GM13977 (cell line): ENCODE measurements at regions not wholly inside any gene's neighbourhood (a gene's known extent, or its start where the extent isn't known, plus 50 kb on each side); places are given as distances from the start of the nearest gene placed in this dataset.

Experiments used
- DNase-seq: peaks from one replicate; pipeline ENCODE4 v3.0.0; 2012; ENCODE audit warnings: low spot score
- in situ Hi-C: fragments of 300-500 bp; cut with MboI; formaldehyde crosslinking; loops from one replicate; pipeline ENCODE4 v1.12.0; 2022; ENCODE audit warnings: low sequenced_read_pairs, low pct_unique_long_range_greater_than_20kb, mixed read lengths, inconsistent platforms; ENCODE audit not compliant: unreplicated experiment
- TF ChIP-seq, protein P1 (sequence below): IDR thresholded peaks from 2 replicates; pipeline ENCODE4 v1.5.1; 2012; ENCODE audit warnings: mild to moderate bottlenecking, control low read depth; ENCODE audit not compliant: insufficient read depth; ENCODE audit errors: extremely low read depth, missing control alignments

- no peak for DNase-seq
Measured at GRCh38 chr15:46786590-46787285, 930.6 kb upstream of the SEMA6D start.

GRCh38 chr15:46795685-46796084 is 921.6 kb upstream of the SEMA6D start:
- DNase-seq, result no peak
- TF ChIP-seq, protein P1, sequence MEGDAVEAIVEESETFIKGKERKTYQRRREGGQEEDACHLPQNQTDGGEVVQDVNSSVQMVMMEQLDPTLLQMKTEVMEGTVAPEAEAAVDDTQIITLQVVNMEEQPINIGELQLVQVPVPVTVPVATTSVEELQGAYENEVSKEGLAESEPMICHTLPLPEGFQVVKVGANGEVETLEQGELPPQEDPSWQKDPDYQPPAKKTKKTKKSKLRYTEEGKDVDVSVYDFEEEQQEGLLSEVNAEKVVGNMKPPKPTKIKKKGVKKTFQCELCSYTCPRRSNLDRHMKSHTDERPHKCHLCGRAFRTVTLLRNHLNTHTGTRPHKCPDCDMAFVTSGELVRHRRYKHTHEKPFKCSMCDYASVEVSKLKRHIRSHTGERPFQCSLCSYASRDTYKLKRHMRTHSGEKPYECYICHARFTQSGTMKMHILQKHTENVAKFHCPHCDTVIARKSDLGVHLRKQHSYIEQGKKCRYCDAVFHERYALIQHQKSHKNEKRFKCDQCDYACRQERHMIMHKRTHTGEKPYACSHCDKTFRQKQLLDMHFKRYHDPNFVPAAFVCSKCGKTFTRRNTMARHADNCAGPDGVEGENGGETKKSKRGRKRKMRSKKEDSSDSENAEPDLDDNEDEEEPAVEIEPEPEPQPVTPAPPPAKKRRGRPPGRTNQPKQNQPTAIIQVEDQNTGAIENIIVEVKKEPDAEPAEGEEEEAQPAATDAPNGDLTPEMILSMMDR, result no peak
- in situ Hi-C loops, result no loop called here

More at GRCh38 chr15:46786590-46787285, 930.6 kb upstream of the SEMA6D start:
- in situ Hi-C loops, result no loop called here
- TF ChIP-seq, protein P1, result no peak

- in situ Hi-C loops, result no loop called here
Measured at GRCh38 chr15:46808834-46809233, 908.5 kb upstream of the SEMA6D start.

DNA sequence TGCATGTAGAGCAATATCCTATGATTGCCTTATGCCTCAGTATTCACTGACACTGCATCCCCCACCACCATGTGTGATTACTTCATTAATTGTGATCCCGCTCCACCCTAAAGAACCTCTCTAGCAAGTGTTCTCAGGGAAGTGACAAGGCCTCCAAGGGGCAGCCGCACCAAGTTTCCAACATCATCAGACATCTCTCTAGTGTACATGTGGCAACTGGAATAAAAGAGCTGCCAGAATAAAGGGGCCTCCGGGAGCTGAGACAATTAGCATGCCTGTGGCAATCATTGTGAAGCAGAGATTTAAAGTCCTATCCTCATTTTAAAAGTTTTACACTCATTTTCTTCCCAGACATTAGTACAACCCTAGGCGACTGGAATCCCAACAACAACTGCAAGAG is 902.1 kb upstream of the SEMA6D start:
- DNase-seq, result no peak
- TF ChIP-seq, protein P1, result no peak
- in situ Hi-C loops, result no loop called here

More at GRCh38 chr15:46808834-46809233, 908.5 kb upstream of the SEMA6D start:
- TF ChIP-seq, protein P1, result no peak
- DNase-seq, result no peak

- TF ChIP-seq, protein P1, result no peak
- no peak for DNase-seq
- in situ Hi-C loops, result no loop called here
Measured at GRCh38 chr15:46815765-46816164, 901.5 kb upstream of the SEMA6D start.

DNA sequence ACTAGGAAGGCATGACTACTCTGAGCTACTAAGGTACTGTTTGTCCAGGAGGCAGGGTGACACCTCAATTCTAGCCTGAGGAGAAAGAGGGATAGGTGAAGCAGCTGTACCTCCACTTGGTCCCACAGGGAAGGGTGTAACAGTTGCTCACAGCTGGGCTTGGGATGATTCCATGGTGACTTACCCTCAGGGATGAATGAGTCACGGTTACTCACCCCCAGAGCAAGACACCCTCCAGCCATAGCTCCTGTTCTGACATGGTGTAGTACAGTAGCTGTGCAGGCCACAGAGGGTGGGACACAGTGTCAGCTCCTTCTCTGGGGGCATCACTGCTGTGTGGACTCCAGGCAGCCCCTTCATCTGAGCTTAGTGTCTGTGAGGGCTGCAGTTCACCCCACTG is 868.6 kb upstream of the SEMA6D start:
- TF ChIP-seq, protein P1, result no peak
- no peak for DNase-seq
- in situ Hi-C loops, result no loop called here

DNA sequence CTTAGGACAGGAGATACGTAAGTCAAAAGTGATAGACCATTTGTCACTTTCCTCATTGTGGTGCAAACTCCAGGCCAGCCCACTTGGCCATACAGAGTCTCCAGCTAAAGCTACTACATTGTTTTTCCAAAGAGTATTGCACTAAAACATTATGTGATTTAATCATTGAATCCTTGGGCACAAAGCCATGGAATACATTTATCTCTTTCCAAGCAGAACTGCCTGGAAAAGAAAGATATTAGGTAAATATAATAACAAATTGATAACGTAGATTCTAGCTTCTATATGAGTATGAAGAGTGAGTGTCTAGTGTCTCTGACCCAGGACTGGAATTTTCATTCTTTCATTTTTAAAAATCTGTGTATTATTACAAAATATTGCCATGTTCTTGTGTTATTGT is 863.7 kb upstream of the SEMA6D start:
- DNase-seq, result no peak
- TF ChIP-seq, protein P1, result no peak
- in situ Hi-C loops, result no loop called here
